Stimulated activated CD4-positive, alpha-beta T cell treated with anti-CD3 and anti-CD28 coated beads, Interleukin-12 subunit alpha, Interleukin-12 subunit beta, amount 100 ng/mL, for 24 hours (primary cell): ENCODE measurements at regions not wholly inside any gene's neighbourhood (a gene's known extent, or its start where the extent isn't known, plus 50 kb on each side); places are given as distances from the start of the nearest gene placed in this dataset.

Source experiments
- DNase-seq, 2 experiments: peaks; one replicate each; pipeline ENCODE4 v3.0.0-alpha.2; 2020; ENCODE audit warnings: low read depth in 2 of 2

DNA sequence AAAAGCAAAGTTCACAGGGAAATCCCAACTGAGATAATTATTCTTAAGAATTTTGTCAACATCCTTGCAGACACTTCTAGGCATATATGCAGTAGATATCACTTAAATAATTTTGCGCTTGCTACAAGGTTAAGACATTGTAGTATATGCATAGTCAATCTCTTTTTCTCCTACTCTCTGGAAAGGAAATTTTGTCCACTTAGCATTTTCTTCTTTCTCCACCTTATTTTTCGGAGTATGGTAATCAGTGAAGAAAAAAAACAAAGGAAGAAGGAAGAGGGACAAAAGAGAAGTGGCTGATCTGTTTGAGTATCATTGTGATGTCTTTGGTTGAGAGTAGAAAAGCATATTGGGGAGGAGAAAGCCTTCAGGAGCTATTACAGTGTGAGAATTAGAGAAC, 104.6 kb downstream of the LACC1 start:
- DNase-seq, result no peak

DNA sequence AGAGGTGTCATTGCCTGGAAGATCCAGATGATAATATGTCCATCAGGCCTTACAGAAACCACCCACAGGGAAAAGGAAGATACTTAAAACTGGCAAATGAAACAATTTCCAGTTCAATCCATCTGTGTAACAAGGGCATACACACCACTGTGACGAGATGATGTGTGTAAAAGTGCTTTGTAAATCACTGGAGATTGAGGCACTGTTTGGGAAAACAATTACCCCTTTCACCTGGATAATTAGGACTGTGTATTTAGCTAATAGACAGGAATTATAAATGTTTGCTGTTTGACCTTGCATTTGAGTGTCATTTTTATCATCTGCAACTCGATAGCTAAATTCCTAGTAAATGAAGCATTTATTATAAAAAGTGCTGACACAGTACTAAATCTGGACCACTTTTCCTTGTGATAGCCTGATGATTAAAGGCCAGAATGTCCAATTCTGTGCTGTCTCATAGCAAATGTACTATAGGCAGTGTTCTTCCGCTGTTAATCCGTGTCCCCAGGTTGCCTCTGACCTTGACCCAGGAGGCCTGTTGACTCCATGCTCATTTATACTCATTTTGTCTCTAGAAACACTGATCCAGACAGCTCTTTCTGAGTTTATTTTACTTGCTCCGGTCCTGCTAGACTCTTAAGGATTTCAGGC, 105.8 kb downstream of the LACC1 start:
- no peak for DNase-seq

DNA sequence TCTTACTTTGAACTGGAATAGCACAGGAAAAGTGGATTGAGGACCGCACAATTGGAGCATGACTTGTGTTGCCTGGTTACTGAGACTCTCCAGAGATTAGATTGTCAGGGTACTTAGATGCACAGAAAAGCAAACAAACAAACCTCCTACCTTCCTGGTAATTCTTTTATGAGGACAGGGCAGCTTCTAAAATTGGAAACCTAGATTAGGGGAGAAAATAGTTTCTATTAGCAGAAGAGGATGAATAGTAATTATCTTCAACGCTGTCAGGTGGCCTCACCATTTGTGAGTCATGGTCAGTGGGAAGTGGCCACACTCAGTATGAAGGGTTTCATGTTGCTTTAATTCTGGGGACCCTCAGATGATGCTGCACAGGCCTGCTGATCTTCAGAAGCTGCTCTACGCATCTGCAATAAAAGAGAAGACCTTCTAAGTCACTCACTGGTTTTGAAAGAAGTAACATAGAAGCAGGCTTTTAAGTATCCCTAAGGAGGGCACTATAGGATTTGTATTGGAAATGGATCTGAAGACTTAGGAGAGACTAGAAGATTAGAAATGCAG, 106.8 kb downstream of the LACC1 start:
- no peak for DNase-seq

DNA sequence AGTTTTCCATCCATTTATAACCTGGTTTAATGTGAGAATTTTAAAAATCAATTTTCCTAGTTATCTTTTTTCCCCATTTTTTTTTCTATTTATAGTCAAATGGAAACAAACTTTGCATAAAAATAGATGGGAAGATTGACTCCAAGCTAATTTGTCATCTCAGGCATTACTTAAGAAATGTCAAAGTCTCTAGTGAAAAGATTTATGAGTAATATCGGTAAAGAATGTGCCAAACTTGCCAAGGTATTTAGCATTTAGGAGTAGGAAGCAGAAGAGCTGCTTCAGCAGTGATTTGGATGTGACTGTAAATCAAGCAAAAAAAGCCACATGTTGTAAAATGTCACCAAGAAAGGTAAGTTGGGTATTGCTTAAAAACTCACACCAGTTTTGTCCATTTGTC, 108.6 kb downstream of the LACC1 start:
- no peak for DNase-seq

DNA sequence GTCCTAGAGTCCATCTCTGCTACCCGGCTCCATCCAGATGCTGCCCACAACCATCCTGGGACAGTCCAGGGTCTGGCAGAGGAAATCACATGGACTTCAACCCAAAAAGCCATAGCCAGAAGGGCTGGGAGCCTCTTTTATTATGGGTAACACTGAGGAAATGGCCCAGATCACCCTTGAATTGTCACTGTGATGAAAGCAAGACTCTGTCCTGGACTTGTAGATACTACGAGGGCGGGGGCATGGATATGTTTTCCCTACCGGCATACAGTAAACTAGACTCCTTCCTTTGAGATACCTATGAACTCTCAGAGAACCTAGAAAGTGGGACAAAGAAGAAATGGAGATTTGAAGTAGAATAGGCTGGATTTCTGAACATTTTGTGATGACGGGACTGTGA, 110.3 kb downstream of the LACC1 start:
- DNase-seq, result no peak

DNA sequence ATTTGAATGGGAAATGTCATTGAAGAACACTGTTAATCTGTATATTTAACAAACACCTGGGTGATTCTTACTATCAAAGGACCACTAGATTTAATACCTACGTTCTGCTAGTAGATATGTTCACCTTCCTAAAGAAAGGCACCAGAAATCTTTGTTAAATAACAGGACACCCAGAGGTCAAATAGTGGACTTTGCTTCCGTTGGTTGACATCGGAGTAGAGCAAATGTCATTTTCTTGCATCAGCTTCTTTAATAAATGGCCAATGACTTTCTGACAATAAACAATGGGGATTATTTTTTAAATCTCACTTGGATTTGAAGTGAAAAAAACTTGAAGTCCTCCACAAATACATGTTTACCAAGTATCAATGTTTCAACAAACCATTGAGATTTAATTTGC, 111.1 kb downstream of the LACC1 start:
- no peak for DNase-seq

DNA sequence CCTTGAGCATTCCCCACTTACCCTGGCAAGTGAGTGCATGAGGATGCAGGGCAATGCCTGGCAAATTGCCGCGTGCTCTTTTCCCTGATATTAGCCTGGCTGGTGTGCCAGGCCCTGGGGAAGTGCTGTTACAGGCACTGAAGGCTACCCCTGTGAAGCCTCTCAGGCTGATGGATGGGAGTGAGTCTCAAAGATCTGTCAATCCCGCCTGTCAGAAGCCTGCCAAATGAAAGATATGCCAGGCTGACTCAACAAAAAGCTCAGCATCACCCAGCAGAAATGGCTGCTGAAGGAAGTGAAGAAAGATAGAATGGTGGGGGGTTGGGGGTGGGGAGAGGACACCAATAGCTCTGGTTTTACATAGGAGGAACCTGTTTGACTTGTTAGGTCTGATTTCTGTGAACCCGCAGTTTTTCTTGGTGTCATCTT, 112.1 kb downstream of the LACC1 start:
- no peak for DNase-seq

DNA sequence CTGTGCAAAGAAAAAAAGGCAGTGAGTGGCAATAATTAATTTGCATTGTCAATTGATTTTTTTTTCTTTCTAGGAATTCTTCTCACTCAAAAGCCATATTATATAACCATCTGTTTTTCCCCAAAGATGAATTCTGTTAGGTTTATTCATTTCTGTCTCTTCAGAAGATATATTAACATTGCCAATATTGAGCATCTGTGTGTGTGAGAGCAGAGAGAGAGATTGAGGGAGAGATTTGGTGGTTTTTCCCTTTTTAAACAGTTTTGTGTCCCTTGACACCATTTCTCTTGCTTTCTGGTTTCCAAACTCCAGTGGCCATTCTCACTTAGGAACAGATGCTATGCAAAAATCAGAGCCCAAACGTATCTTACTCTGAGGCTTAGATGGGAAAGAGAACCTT, 112.5 kb downstream of the LACC1 start:
- no peak for DNase-seq

DNA sequence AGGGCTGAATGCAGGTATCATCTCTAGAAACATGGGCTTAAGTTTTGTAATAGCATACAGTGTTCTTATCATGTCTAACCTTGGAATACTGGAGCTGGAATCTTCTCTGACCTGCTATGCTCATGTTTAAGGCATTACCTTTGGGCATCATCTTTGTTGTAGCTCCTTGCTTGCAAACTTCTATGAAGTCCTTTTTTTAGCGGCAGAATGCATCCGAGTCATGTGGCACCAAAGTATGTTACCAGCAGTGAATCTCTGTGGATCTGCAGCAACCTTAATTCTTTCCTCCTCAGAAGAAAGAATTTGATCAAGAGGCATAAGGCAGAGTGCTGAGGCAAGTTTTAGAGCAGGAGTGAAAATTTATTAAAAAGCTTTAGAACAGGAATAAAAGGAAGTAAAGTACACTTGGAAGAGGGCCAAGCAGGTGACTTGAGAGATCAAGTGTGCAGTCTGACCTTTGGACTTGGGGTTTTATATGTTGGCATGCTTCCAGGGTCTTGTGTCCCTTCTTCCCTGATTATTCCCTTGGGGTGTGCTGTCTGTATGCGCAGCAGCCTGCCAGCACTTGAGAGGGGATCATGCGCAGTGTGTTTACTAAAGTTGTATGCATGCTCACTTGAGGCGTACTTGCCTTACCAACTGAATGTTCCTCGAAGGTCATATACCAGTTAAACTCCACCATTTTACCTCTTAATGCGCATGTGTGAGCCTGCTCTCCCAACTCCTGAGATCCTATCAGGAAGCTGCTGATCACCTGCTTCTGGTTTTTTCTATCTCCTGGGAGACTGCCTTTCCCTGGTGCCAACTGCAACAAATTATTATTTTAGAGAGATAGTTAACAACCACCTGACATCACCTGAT, 115.5 kb downstream of the LACC1 start:
- no peak for DNase-seq

DNA sequence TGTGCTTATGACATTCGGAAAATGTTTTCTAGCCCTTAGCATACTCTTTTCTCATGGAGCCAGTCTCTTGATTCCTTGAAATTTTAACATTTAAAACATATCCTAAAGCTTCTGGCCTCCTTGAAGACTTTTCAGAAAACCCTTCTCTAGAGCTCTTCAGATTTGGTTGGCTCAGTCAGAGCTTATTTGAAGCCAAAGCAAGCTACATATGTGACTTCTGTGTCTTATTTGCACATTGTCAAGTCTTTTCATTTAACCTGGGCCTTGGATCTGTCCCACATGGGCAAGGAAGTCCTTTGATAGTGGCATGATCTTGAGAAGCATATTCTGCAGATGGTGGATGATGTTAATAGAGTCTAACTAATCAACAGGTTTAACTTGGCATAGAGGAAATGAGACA, 116.5 kb downstream of the LACC1 start:
- DNase-seq, result no peak

DNA sequence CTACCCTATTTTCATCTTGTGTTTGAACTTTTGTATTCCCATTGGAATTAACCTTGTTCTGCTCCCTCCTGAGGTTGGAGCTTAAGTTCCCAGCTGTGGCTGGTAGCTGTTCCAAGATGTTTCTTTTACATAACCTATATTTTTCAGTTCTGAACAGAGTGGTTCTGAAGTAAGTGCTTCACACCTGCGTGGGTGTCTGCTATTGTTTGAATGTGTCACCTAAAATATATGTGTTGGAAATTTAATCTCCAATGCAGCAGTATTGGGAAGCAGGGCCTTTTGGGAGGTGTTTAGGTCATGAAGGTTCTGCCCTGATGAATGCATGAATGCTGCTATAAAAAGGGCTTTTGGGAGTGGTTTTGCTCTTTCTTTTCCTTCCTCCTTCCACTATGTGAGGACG, 123.8 kb downstream of the LACC1 start:
- no peak for DNase-seq

DNA sequence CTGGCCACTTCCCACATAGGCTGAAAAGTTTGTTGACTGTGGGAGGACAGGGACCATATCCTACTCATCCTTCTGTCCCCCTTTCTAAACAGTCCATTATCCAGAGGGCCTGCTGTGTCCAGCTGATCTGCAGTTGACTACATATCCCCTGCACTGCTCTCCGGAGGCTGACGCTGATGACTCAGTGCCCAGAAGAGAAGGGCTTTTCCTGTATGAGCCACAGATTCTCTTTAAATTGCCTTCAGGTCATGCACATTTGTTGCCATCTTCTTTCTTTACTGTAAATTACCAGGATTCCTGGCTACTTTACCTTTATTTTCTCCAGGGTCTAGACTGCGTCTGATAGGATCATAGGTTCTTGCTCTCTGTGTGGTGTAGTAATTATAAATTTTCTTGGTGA, 125.2 kb downstream of the LACC1 start:
- DNase-seq, result no peak

DNA sequence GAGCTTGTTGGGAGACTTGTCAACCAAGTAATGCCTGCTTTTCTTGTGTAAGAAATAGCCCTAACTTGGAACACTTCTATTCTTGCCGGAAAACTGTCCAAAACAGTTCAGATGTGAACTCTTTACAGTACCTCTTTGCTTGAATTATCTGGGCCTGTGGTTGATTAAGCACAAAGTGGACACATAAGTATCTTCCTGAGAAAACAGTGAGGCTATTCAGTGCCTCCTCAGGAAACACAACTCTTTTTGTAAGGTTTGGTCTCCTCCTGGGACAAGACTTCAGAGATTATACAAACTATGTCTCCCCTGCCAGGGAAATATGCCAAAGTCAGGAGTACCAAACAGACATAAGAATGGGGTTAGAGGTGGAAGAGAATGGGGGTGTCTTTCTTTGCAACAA, 127.7 kb downstream of the LACC1 start:
- DNase-seq, result no peak

DNA sequence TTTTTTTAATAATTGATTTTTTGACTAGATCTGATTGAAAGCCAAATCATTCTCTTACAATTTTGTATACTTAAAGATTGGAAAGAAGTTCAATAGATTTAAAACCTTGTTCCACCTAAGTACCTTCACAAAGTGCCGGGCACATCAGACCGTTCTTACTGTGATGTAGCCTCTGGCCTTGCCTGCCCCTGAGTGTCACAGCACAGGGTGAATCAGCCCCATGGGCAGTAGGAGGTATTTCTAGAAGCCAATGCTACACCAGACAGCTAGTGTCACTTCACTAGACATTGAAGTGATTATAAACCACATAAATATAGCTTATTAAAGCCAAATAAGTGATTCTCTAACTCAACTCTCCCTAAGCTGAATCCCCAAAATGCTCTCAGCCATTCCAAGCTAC, 131.3 kb downstream of the LACC1 start:
- DNase-seq, result no peak

DNA sequence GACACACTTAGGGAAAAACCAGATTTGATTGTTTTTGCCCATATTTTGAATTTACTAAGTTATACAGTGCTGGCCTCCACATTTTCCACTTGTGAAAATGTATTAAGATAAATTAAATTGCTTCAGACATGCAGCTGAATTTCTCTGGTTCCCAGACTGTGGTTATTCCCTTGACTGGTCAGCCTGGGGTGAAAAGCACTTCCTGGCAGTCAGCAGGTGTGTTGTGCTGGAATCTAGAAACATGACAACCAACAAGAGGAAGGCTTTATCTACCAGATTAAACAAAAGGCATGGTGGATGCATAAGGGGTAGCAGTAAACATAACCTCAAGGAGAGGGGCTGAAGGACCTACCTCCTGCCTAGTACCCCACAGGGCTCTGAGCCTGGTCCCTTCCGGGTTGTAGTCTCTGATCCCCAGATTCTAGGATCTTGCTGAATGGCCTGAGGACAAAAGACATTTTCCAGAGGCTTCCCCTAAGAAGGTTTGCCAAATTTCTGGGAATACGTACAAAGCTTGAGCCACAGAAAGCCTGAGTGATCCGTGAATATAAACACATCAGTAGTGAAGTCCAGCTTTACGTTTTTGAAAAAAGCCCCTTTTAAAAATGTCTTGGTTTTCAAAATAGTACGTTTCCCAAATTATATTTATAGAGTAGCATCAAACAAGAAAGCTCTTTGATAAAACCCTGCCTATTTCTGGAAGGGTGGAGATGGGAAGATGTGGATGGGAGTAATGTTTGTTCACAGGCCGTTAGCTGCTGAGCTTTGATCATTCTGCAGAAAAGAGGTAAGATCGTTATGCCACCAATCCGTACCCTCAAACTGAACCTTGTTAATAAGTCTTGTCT, 133.4 kb downstream of the LACC1 start:
- DNase-seq, result no peak

DNA sequence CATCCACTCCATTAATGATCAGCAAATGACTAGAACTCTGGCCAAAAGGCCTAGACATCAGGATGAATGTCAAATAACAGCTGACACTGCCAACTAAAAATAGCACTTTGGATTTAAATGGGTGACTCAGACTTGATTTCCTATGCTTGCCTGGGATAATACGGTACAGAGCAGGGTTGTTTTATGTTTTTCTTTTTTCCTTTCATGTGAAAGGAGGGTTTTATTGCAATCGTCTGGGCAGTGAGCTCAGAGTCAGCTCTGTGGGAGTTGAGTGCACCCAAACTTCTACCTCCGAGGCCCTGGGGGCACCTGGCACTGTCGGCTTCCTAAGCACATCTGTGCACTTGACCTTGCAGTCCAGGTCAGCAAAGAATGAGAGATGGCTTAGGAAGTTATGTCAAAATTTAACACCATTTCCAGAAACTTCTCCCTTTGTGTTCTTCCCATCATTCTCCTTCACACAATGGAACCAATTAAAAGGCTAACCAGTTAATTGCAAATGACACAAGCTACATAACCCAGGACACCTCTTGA, 134.1 kb downstream of the LACC1 start:
- no peak for DNase-seq

DNA sequence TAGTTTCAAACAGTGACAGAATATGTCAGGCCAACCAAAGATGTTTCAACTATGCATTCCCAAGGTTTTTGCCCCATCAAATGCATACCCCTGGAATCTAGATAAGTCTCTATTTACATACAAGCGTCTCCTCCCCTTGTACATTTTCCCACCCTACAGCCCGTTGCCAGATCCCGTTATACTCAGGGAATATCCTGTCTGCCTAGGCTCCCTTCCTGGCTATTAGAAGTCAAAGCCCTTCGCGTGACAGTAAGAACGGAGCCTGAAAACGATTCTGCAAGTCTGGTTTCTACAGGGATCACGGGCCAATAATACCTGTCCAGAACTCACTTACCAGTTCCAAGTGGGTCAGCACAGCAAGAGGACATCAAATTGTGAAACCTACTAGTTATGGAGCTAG, 134.8 kb downstream of the LACC1 start:
- DNase-seq, result no peak

DNA sequence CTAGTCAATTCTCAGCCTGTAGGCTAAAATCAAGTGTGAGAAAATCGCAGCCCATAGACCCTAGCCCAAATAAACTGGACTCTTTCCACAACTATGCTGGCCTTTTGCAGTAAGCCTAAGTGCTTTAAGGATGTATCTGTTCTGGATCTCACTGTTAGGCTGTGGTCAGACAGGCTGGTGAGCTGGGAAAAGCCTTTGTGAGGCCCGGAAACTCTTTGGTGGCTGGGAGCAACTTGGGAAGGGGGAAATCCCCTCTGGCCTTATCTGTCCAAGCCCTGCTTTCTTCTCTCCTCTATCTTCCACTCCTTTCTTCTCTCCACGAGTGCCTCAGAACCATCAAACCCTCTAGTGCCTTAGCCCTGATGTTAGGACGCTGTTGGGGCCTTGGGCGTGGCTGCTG, 135.4 kb downstream of the LACC1 start:
- no peak for DNase-seq

DNA sequence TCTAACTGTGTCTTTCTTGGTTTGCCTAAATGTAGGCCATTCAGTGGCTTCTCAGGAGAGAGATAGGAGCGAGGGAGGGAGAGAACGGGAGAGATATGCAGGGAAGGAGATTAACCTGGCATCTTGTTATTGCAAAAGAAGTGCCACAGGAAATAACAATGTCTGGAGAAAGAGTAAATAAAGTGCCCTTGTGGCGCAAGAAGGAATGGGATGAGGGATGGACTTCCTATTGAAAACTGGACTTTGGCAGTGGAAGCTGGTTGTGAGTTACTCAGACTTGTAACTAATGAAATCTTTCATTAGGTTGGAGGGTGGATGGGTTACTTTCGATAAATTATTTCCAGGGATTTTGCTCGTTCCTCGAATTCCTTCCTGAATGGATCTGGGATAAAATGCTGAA, 136.1 kb downstream of the LACC1 start:
- DNase-seq, result no peak

DNA sequence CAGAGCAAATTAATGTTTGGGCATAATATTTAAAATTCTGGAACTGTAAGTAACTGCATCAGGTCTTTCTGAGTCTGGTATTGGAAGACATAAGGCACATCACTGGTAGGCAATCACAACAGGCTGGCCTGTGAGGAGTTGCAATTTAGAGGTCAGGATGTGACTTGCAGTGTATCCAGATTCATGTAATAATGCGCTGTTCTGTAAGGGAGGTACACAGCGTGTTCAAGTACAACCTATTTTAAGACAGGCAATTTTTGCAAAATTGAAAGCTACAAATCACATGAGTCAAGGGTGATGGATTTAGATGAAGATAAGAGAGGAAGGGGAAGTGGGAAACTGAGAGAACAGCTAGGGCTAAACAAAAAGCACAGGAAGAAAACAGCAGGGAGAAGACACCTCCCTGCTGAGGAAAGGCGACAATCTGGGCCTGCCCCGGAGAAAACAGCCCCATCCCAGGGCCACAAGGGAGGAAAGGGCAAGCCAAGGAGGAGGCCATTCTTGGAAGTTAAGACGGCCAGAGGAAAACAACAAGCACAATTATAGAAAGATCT, 138.1 kb downstream of the LACC1 start:
- no peak for DNase-seq

DNA sequence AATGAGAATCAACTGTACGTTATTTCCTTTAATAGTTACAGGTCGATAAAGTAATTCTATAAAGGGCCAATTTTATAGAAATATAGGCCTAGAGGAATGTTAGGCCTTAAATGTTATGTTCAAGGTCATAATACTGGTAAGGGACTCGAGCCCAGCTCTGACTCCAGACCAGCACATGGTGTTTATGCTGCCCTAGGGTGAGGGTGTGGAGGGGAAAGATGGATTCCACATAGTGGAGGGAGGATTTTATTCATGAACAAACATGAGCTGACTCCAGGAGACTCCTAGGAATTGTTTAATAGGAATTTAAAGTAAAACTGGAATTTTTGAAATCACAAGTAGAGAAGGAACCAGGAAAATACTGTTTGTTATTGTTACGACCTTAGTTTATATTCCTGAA, 139.9 kb downstream of the LACC1 start:
- no peak for DNase-seq

DNA sequence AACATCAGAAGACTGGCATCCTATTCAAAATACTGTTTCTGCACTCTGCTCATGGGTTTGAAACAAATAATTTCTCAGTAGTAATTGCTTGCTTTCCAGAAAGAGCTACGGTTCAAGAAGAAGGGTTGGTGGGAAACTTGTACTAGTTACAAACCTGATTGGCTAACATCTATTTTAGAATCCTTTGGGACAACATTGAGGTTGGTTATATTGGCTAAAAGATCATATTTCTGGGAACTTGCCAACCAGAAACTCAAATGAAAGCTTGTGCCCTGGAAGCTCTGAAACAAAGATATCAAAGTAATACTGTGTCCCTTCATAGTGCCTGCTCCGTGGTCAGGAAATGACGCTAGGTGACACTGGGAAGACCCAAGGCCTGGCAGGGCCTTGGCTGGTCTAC, 141.7 kb downstream of the LACC1 start:
- no peak for DNase-seq
